Frontal cortex (tissue), 3 donors: ENCODE measurements at regions not wholly inside any gene's neighbourhood (a gene's known extent, or its start where the extent isn't known, plus 50 kb on each side); places are given as distances from the start of the nearest gene placed in this dataset.
"Not testable (repeated sequence)": the region's sequence is repeated elsewhere in the genome, so short reads cannot be mapped to it uniquely, and the experiment has no call there.

Experiments used
- DNase-seq, 2 donors: peaks; one replicate each; pipeline ENCODE4 v3.0.0; 2012; ENCODE audit warnings: low spot score in 2 of 2
- FAIRE-seq: peaks from 2 replicates; lab custom pipeline; 2012; peaks lifted over from hg19 to GRCh38; lab: Jason Lieb, UNC
- donor health status: control.
- donor health status: control.
- donor health status: control.

GRCh38 chr7:41439515-41439879, 263.4 kb downstream of the INHBA start:
- FAIRE-seq, result no peak

GRCh38 chr7:41438705-41439514, 264.0 kb downstream of the INHBA start:
- FAIRE-seq, result no peak
- no peak for DNase-seq

More at GRCh38 chr7:41439515-41439879, 263.4 kb downstream of the INHBA start:
- no peak for DNase-seq

- FAIRE-seq, result no peak
- DNase-seq, result no peak
These were observed 265.4 kb downstream of the INHBA start for GRCh38 chr7:41437257-41438196.

- no peak for FAIRE-seq
- DNase-seq, result no peak
These were observed 266.8 kb downstream of the INHBA start for GRCh38 chr7:41436139-41436538.

- DNase-seq, FAIRE-seq: not testable (repeated sequence)
These were observed 267.9 kb downstream of the INHBA start for GRCh38 chr7:41435020-41435419.

GRCh38 chr7:41431671-41432070, 271.2 kb downstream of the INHBA start:
- FAIRE-seq, result no peak

GRCh38 chr7:41428381-41428780, 274.5 kb downstream of the INHBA start:
- DNase-seq, result no peak
- no peak for FAIRE-seq

More at GRCh38 chr7:41431671-41432070, 271.2 kb downstream of the INHBA start:
- DNase-seq, result no peak

- FAIRE-seq (no peak), DNase-seq (no peak)
These were observed 277.0 kb downstream of the INHBA start for GRCh38 chr7:41425926-41426325.

GRCh38 chr7:41421056-41421455, 281.8 kb downstream of the INHBA start:
- FAIRE-seq (no peak), DNase-seq (no peak)

GRCh38 chr7:41420421-41420820, 282.5 kb downstream of the INHBA start:
- FAIRE-seq (no peak), DNase-seq (no peak)

GRCh38 chr7:41418337-41418736, 284.6 kb downstream of the INHBA start:
- no peak for FAIRE-seq
- DNase-seq, result no peak

- DNase-seq (no peak), FAIRE-seq (no peak)
These were observed 286.7 kb downstream of the INHBA start for GRCh38 chr7:41416208-41416595.

- no peak for FAIRE-seq
- no peak for DNase-seq
These were observed 287.3 kb downstream of the INHBA start for GRCh38 chr7:41415471-41416207.

- FAIRE-seq, result no peak
- no peak for DNase-seq
These were observed 287.8 kb downstream of the INHBA start for GRCh38 chr7:41415051-41415450.

GRCh38 chr7:41404375-41405074, 298.4 kb downstream of the INHBA start:
- DNase-seq, result no peak
- FAIRE-seq, result no peak

GRCh38 chr7:41403291-41403690, 299.6 kb downstream of the INHBA start:
- DNase-seq, result no peak
- FAIRE-seq, result no peak

GRCh38 chr7:41401833-41402232, 301.1 kb downstream of the INHBA start:
- DNase-seq (no peak), FAIRE-seq (no peak)

- FAIRE-seq, result no peak
- no peak for DNase-seq
These were observed 303.7 kb downstream of the INHBA start for GRCh38 chr7:41399171-41399570.

- no peak for DNase-seq
- FAIRE-seq, result no peak
These were observed 311.1 kb downstream of the INHBA start for GRCh38 chr7:41391818-41392217.

- not testable (repeated sequence) for DNase-seq, FAIRE-seq
These were observed 314.0 kb downstream of the INHBA start for GRCh38 chr7:41388933-41389332.
